Suppressor macrophage treated with lipopolysaccharide for 1 hour (primary cell): ENCODE measurements at regions not wholly inside any gene's neighbourhood (a gene's known extent, or its start where the extent isn't known, plus 50 kb on each side); places are given as distances from the start of the nearest gene placed in this dataset.
A peak's percentile ranks its signal among the peaks of the same experiment; 100 is the strongest.

Experiments
- DNase-seq, 3 donors: peaks; one replicate each; pipeline ENCODE4 v3.0.0-alpha.2; 2020 to 2022

DNA sequence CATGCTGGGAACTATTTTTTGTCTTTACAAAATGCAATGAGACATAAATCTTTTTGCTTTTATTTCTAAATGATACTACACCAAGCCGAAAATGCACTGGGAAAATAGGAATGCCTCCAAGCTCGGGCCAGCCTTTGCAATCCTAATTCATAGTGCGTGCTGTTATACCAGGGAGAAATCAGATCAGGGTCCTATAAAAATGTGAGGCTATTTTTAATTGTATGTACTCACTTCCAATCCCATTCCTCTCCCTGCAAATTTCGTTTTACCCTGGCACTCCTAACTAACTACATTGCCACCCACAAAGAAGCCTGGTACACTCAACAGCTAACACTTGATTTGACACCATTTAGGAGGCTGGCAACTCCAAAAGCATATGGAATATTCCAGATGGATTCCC, 350.6 kb upstream of the ZFP64 start:
- DNase-seq, result no peak

GRCh38 chr20:52540509-52540908, 348.9 kb upstream of the ZFP64 start:
- no peak for DNase-seq

- no peak for DNase-seq
Measured at GRCh38 chr20:52539891-52540290, 348.3 kb upstream of the ZFP64 start.

GRCh38 chr20:52536841-52537400, 345.3 kb upstream of the ZFP64 start:
- DNase-seq, result no peak

- DNase-seq, result no peak
Measured at GRCh38 chr20:52536040-52536439, 344.5 kb upstream of the ZFP64 start.

DNA sequence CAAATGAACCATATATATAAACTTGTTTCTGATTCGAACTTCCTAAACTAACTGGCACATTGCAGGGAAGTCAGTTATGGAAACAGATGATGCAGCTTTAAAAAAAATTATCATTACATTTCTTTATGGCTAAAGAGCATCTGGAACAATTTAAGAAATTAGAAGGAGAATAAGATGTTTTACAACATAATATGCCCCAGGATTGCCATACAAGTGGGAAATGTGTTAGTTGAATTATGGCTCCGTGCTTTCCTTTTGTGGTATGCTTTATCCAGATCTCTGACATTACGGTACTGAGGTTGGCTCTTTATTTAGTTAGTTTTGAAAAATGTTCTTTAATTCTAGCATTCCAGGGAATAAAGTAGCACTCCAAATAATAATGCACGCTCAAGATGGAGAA, 343.0 kb upstream of the ZFP64 start:
- no peak for DNase-seq

DNA sequence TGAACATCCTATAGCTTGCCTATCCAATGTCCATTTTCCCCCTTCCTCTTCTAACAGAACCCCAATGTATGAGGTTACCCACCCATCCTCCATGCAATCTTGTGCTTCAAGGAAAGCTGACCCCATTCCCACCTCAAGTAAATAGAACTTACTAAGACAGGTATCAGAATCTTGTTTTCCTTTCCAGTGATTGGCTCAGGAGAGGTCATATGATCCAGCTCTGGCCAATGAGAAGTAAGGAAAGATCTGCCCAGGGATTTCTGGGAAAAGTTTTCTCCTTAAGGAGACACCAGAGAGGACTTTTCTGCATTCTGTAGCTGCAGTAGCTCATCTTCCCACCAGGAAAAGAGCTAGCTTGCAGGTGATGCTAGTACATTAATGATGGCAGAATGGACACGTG, 341.8 kb upstream of the ZFP64 start:
- no peak for DNase-seq

DNA sequence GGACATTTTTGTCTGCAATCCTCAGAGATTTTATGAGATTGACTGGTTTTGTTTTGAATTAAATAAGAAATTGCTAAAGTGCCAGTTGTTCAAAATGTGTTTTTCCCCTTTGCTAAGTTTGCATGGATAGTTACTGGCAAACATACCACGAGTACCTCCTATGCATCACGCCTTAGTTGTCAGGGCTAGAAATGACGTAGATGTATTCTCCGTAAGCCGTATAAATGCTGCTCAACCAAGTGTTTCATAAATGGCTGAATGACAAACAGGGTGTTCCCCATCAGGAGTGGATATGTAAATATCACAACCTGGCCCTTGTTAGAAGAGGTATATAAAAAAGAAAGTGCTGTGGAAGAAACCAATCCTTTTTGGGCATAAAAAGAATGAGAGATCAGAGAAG, 341.1 kb upstream of the ZFP64 start:
- no peak for DNase-seq

- no peak for DNase-seq
Measured at GRCh38 chr20:52530571-52530970, 339.0 kb upstream of the ZFP64 start.

GRCh38 chr20:52529826-52530225, 338.2 kb upstream of the ZFP64 start:
- no peak for DNase-seq

DNA sequence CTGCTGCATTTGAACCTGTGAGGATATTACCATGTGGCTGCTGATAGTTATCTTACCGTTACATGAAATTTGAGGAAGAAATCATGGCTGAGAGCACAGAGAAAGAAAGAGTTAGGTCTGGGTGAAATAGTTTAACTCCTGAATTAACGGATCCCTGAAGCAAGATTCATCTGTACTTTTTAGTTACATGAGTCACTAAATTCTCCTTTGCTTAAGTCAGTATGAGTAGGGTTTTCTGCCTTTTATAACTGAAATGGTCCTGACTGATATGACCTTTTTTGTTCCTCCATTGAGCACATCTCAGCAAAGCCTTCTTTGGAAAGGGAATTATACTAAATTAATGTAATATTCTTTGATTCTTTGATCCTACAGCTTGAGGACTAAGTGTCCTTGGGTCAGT, 333.3 kb upstream of the ZFP64 start:
- no peak for DNase-seq

DNA sequence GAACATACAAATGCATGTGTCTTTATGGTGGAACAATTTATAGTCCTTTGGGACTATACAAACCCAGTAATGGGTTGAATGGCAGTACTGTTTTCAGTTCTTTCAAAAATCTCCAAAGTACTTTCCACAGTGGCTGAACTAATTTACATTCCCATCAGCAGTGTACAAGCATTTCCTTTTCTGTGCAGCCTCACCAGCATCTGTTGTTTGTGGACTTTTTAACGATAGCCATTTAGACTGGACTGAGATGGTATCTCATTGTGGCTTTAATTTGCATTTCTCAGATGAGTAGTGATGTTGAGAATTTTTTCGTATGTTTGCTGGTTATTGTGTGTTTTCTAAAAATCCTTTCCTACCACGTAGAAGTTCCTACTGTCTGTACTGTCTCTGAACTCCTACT, 327.2 kb upstream of the ZFP64 start:
- no peak for DNase-seq

- DNase-seq, result no peak
Measured at GRCh38 chr20:52515877-52516276, 324.3 kb upstream of the ZFP64 start.

- DNase-seq, result no peak
Measured at GRCh38 chr20:52500157-52500556, 308.6 kb upstream of the ZFP64 start.

GRCh38 chr20:52497731-52498130, 306.2 kb upstream of the ZFP64 start:
- DNase-seq, result no peak

GRCh38 chr20:52496191-52496590, 304.6 kb upstream of the ZFP64 start:
- DNase-seq, result no peak

DNA sequence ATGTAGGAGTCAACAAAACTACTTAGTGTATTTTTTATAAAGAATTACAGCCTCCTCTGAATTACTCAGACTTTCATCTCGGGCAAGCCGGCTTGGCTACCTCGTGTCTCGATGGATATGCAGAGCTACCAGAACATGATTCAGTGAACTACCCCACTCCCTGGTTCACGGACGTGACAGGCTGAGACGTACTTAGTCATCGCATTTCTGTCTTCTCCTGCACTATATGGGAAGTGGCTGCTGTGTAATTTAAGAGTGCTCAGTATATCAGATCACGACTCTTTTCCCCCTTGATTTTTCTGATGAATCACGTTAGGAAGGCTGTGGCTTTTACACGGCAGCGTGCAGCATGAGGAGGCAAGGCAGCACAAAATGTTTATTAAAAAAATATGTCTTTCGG, 302.7 kb upstream of the ZFP64 start:
- DNase-seq, result peak; percentile 33 to 65 (median 51)

GRCh38 chr20:52493171-52493721, 301.7 kb upstream of the ZFP64 start:
- DNase-seq, result peak in 1 of 3 donors; percentile 2

DNA sequence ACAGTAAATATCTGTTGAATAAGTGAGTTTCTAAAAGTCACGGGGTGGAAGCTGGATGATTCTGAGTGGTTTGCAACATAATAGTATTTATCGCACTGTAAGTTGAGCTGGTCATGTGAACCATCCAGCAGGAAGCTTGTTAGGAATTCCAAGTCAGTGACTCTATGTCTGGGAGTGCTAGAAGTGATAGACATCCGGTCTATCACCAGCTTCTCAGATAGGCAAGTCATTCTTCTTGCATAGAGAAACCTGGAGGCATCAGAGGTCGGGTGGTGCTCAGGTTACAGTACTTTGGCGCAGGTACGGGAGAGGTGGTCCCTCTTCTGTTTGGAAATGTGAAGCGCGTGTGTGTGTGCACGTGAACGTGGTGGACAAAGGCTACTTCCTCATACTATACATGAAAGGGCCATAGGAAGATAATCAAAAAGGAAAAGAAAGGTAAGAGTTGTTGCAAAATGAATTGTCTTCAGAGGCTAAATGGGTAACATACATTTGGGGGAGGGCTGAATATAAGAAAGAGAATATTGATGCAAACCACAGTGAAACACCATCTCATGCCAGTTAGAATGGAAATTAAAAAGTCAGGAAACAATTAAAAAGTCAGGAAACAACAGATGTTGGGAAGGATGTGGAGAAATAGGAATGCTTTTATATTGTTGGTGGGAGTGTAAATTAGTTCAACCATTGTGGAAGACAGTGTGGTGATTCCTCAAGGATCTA, 299.3 kb upstream of the ZFP64 start:
- no peak for DNase-seq

- DNase-seq, result no peak
Measured at GRCh38 chr20:52484438-52484837, 292.9 kb upstream of the ZFP64 start.

DNA sequence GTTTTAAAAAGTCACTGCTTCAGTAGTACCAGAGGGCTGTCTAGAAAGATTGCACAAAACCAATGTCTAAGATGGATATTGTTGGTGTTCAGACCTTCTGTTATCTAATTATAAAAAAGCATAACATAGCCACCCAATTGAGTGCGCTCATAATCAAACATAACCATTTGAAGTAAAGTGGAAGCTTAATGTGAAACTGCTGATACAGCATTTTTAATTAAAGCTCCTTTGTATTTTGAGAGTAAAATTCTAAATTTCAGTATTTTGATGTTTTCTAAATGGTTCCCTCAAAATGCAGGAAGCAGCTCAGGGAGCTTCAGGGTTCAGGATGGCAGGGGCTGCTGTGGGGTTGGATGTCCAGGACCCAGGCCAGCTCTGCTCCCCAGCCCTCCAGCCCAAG, 291.8 kb upstream of the ZFP64 start:
- DNase-seq, result no peak

DNA sequence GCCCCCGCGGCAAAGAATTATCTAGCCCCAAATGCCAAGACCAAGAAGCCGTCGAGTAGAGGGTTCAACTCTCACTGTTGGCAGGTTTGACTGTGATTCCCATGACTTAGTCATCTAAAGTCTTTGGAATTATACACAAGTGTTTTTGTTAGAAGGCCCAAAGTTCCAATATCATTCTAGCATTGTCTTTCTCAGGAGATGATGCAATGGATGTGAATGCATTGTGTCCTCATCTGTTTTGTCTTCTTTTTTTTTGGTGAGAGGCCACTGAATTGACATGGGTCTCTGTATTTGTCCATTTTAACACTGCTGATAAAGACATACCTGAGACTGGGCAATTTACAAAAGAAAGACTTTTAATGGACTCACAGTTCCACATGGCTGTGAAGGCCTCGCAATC, 290.5 kb upstream of the ZFP64 start:
- no peak for DNase-seq

DNA sequence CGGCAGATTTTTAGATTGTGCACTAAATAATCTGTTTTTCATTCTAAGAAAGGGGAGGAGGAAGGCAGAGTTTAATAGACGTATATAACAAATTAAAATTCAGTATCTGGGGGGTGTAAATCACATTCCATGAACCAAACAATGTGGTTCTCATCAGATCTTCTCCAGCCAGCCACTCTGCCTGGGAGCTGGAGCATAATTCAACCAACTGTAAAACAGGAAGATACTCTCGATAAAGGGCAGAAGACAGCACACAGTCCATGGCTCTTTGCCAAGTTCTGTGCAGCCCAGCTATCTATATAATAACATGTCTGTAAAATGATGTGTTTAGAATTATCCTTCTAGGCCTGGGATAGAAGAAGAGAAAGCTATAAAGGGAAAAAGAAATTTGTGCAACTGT, 289.9 kb upstream of the ZFP64 start:
- no peak for DNase-seq

DNA sequence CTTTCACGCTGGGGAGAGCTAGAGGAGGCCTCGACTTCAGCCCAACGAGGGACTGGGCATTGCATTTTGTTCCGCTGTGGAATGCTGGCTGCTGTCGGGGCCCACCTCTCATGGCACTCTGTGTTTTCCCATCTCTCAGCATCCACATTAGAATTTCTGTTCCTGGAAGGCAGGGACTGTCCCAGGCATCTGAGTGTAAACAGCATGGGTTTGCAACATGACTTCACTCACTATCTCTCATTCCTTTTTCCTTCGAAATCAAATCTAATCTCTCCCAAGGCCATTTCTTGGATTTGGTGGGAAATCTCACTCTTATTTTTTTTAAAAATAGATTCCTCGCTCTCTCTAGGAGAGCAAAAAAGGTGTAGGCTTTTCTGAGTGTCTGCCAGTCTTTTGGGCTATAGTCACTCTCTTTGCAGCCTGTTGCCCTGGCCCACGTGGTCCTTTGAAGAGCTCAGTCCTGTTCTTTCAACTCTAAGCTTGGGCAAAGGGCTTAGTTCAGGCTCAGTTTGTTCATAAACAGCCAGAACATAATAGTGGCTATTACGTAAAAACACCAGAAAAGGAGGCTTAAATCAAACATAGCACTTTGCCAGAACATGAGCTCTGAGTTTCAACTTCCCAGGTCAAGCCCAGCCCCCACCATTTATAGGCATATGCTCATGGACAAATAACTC, 284.6 kb upstream of the ZFP64 start:
- no peak for DNase-seq
